Stimulated activated CD4-positive, alpha-beta T cell treated with anti-CD3 and anti-CD28 coated beads, TNF-alpha, amount 100 ng/mL, for 24 hours (primary cell): ENCODE measurements at regions not wholly inside any gene's neighbourhood (a gene's known extent, or its start where the extent isn't known, plus 50 kb on each side); places are given as distances from the start of the nearest gene placed in this dataset.
"Not testable (repeated sequence)": the region's sequence is repeated elsewhere in the genome, so short reads cannot be mapped to it uniquely, and the experiment has no call there.

Source experiments
- DNase-seq, 3 experiments: peaks; one replicate each; pipeline ENCODE4 v3.0.0-alpha.2; 2020; ENCODE audit warnings: low read depth in 3 of 3

DNA sequence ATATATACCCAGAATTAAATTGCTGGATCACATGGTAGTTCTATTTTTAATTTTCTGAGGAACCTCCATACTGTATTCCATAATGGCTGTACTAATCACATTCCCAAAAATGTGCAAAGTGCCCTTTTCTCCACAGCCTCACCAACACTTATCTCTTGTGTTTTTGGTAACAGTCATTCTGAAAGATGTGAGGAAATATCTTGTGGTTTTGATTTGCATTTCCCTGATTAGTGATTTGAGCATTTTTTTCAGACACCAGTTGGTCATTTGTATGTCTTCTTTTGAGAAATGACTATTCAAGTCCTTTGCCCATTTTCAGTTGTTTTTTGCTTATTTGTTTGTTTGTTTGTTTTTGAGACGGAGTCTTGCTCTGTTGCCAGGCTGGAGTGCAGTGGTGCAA is 98.1 kb upstream of the SIMC1 start:
- not testable (repeated sequence) for DNase-seq

DNA sequence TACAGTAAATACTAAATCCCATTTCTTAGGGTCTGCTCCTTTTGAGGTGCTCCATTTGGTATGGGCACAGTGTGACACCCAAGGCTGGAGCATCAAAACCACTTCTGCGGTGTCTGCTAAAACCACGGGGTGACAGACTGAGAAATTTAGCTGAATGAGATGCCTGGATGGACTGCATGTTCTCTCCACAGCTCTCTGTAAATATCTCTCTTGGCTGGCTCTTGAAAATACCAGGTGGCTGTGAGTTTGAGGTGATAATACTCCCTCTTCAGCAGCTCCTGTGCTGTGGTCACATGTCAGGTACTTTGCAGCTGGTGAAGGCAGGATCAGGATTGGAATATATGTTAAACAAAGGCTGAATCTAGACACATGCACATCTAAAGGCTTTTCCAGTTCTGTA is 93.7 kb upstream of the SIMC1 start:
- no peak for DNase-seq

DNA sequence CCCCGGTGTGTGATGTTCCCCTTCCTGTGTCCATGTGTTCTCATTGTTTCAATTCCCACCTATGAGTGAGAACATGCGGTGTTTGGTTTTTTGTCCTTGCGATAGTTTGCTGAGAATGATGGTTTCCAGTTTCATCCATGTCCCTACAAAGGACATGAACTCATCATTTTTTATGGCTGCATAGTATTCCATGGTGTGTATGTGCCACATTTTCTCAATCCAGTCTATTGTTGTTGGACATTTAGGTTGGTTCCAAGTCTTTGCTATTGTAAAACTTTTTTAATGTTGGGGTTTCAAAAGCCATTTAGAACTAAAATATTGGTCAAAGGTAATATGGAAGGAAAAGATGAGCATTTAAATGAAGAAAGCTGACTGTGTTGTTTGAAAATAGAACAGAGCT is 88.3 kb upstream of the SIMC1 start:
- not testable (repeated sequence) for DNase-seq

DNA sequence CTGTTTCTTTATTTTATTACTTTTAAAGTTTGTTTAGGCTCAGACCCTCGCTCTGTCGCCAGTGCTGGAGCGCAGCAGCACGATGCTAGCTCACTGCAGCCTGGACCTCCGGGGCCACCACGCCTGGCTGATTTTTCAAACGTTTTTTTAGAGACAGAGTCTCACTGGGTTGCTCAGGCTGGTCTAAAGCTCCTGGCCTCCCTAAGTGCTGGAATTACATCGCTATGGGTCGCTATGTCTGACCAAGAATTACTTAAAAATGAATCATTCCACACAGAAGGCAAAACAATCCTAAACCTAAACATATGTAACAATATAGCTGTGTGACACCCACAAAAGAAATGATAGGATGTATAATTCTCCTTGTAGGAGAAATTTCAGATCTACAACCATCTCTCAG is 86.9 kb upstream of the SIMC1 start:
- DNase-seq = no peak

DNA sequence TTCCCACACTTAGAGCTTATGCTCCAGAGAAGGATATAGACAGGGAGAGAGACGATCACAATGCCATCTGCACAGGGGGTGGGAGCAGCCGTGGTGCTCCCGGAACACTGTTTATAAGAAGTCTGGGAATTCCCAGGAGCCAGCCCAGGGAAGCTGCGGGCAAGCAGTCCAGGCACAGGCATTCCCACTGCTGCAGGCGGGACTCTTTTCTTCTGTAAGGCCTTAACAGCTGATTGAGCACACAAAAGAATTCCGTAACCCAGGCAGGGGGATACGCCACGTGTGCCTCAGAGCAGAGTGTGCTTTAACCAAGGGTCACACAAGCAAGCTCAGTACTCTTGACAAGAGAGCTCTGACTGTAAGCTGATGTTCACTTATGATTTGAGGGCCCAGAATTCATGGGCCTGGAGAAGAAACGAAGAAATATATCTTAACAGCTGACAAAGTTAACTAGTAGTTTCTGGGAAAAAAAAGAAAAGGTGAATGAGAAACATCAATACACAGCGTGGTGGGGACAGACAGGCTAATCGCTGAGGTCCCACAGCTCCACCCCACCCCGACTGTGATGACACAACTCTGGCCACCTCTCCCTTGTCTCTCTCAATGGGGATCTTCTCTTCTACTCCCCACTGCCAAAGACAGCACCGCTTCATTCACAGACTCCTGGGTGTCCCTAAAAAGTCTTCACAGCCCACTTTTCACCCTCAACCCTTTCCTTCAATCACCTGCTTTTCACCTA is 85.9 kb upstream of the SIMC1 start:
- no peak for DNase-seq

DNA sequence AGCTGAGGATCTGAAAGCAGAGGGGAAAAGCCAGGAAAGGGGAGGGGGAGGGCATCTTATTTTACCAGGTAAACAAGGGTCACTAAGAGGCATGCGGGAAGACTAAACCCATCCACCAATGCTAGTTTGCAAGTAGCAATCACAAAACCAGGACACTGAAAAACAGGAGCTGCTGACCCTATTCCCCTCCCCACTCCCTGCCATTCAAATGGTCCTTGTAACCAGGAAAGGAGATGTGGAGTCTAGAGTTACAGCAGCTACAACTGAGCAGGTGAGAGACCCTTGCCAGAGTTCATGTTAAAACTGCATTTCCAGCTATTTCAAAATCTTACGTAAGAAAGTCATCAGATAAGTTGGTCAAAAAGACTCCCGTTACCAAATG is 85.3 kb upstream of the SIMC1 start:
- DNase-seq = no peak

DNA sequence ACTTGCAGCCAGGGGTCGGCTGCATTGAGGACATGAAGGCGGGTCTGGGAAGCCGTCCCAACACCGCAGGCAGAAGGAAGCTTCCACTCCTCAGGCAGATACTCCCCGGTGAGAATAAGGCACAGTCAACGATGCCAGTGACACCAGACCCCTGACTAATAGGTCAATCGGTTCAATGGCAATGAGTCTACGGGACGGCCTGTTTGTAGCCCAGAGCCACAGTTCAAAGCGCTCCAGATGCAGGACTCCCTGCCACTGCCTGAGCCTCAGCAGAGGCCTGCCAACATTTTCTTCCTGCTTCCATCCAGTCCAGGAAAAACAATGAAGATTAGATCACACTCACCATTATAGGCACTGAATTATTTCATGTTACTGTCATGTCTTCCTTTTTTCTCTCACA is 84.5 kb upstream of the SIMC1 start:
- no peak for DNase-seq

DNA sequence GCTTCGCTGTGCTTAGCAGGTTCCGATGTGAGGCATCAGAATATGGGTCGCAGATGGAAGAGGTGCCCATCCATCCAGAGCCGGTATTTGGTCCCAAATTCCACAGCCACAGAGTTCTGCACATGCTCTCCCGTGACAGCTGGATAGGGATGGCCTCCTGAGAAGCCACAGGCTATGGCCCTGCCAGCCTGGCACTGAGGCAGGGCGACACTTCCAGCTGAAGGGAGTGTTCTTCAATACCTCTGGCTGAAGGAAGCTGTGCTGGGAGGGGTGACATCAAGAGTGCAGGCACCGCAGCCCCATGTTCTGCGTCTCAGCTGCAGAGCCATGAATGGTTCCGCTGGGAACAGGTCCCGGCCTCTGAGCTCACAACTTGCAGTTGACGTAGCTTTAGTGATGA is 83.4 kb upstream of the SIMC1 start:
- DNase-seq = no peak

DNA sequence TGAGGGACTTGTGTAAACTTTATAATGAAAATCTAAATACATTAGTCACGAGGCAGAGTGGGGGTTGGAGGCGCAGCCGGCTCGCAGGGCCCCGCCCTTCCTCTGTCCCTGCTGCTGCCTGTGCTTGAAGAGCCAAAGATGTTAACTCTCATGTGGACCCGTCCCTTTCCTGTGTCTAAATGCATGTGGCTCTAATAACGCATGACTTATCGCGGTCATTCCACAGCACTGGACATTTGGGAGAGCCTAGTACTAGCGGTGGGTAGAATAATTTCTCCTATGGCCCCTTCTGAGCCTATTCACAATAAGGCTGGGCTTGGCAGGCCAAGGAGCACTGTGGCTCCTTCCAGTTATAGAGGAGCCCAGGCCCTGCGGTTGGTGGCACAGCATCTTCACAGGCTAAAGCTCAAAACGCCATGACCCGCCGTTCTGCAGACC is 82.3 kb upstream of the SIMC1 start:
- no peak for DNase-seq

DNA sequence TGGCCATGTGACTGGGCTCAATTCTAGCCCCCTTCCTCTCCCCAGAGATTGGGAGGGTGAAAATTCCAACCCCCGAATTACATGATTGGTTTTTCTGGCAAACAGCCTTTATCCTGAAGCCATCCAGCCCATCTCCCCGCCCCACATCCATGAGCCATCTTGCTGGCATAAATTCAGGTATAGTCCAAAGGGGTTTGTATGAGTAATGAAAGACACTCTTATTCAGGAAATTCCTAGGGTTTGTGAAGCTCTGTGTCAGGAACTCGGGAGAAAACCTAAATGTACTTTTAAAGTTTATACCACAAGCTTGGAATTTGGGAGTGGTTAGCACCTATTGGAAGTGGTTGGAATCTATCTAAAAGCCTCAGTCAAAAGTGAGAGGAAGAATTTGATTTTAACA is 80.6 kb upstream of the SIMC1 start:
- DNase-seq = no peak

DNA sequence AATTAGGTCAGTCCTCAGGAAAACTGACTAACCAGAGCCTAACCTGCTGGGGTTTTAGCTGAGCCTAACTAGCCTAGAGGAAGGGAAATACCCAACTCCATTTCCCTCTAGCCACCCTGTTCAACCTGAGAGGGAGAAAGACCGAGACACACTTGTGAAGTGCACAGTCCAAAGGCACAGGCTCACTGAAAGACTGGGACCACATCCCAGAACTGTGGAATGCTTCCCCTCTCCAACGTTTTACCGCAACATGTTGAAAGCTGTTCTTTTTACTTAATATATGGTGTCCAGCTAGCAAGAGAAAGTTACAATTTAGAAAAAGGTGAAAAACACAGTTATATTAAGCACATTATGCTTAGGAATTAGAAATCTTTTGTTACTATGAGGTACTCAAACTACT is 76.8 kb upstream of the SIMC1 start:
- no peak for DNase-seq

DNA sequence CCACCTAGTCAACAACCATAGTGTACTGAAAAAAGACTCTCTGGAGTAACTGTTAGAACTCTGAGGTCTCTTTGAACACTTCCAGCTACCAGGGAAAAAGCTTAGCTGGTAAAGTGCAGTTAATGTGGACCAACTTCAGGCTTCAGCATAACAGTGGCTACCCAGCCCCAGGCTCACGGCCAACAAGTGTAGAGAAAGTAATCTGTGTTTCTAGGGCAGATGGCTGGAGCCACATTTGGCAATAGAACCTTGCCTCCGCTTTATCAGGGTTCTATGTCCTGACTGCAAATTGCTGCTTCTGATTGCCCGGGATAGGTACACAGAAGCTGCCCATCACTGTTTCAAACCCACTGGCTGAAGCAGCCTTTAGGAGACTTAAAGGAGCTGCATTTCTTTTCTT is 76.0 kb upstream of the SIMC1 start:
- no peak for DNase-seq

DNA sequence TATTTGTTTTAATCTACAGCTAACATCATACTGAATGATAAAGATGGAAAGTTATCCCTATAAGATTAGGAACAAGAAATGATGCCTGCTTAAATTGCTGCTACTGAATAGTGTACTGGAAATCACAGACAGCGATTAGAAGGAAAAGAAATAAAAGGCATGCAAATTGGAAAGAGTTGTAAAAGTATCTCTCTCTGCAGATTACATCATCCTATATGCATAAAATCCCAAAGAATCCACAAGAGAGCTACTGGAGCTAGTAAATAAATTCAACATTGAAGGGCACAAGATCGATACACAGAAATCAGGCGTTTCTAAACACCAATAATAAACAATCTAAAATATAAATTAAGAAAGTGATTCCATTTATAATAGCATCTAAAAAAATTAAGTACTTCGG is 75.3 kb upstream of the SIMC1 start:
- no peak for DNase-seq

DNA sequence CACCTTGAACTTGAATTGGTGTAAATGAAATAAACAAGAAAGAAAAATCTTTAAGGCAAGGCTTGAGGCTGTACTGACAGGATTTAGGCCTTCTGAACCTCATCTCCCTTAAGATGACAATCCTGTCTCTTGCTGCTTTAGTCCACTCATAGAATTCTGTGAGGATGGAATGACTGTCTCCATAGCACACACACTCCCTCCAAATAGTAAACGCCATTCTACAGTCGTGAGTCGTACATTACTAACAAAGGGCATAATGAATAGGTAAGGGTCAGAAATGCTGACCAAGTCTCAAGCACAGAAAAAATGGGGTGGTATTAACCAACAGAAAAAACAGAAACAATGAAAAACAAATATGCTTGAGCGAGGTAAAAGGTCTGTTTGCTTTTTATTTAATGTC is 71.8 kb upstream of the SIMC1 start:
- DNase-seq = no peak

DNA sequence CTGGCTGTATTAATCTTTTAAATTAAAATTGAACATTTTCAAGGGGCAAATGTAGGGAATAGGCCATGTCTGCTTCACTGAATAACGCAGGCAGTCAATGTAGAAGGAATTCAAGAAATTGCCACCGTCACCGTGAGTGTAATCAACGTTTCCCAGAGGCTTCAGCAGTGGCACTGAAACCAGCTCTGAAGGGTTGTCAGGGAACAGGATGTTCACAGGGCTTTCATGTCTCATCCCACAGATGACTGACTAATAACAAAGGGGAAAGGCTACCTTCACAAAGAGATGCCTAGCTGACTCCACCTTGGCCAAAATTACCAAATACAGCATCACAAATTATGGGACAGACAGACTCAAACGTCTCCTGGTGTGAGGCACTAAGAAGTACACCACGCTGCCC is 70.4 kb upstream of the SIMC1 start:
- DNase-seq = no peak

DNA sequence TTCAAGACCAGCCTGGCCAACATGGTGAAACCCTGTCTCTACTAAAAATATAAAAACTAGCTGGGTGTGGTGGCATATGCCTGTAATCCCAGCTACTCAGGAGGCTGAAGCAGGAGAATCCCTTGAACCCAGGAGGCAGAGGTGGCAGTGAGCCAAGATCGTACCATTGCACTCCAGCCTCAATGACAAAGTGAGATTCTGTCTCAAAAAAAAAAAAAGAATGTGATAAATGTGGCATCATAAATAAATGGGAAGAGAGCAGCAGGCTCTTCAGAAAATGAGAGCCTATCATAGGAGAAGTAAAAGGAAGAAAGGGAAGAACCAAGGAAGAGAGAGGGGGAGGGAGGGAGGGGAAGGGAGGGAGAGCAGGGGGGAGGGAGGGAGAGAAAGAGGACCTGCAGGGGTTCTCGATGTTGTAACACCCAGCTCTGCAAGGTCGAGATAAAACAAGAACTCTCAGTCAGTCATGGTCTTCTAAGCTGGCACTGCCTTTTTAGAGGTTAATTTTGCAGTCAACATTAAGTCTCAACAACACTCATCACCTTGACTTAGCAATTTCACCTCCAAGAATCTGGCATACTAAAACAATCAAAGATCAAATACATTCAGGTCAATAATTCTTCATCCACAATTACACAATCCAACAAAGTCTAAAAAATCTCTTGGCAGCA is 68.7 kb upstream of the SIMC1 start:
- DNase-seq = no peak

DNA sequence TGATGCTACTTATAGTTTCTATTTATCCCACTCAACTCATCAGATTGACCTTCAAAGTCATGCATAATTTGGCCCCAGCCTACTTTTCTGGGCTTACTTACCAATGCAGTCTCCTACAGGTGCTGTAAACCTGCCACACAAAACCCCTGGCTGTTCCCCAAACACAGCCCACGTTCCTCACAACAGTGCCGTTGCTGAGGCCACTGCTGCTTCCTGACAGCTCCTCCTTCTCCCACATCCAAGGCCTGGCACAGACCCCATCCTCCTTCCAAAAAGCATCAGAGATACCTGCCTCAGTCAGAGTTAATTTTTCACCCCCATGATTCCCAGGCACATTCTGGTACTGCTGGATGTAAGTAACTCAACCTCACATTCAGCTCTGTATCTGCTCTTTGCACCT is 68.1 kb upstream of the SIMC1 start:
- no peak for DNase-seq

DNA sequence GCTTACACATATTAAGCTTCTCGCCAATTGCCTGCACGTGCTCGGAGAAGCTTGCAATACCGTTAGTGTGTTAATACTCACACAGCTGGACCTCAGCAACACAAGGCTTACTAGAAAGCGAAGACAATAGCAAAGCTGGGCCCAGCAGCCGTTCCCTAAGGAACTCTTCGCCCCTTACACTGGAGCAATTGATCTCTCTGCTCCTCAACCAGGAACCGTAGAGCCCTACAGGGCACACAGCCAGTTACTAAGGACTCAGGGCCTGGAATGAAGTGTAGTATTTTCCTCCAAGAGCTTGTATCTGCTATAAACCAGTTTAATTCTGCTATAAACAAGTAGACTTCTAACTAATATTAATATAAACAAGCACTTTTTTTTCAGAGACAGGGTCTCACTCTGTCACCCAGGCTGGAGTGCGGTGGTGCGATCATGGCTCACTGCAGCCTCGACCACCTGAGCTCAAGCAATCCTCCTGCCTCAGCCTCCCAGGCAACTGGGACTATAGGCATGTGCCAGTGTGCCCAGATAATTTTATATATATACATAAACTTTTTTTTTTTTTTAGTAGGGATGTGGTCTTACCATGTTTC is 67.0 kb upstream of the SIMC1 start:
- DNase-seq = no peak

DNA sequence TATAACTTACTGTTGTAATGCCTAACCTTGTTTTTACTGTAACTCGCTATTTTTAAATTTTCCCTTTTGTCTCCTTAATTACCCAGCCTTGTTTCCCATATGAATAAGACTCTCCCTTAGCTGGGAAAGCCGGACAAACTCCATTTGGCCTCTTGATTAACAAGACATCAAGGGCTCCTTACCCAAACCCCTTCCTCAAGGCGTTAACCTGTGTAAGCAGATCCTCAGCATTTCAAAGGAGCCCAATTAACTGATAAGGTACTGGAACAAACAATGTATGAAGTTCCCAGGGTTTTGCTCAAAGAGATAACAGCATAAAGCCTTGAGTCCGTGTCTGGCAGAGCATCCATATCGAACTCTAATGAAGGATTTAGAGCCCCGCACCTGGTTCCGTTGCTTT is 66.0 kb upstream of the SIMC1 start:
- DNase-seq = no peak

DNA sequence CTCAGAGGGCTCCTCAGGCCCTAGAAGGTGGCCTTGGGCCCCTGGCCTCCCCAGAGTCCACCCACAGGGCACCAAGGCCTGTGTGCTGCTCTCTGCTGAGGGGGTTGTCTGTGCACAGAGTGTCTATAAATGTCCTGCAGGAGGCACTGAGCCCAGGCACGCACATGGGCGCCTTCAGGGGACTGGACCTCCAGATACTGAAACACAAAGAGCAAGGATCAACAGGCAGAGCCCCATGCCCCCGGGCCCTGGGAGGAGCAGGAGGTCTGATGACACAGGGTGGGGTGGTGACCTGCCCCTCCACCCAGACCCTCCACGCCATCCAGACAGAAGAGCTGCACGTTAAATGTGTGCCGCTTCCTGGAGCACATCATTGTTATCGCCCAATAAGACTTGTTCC is 64.6 kb upstream of the SIMC1 start:
- no peak for DNase-seq

DNA sequence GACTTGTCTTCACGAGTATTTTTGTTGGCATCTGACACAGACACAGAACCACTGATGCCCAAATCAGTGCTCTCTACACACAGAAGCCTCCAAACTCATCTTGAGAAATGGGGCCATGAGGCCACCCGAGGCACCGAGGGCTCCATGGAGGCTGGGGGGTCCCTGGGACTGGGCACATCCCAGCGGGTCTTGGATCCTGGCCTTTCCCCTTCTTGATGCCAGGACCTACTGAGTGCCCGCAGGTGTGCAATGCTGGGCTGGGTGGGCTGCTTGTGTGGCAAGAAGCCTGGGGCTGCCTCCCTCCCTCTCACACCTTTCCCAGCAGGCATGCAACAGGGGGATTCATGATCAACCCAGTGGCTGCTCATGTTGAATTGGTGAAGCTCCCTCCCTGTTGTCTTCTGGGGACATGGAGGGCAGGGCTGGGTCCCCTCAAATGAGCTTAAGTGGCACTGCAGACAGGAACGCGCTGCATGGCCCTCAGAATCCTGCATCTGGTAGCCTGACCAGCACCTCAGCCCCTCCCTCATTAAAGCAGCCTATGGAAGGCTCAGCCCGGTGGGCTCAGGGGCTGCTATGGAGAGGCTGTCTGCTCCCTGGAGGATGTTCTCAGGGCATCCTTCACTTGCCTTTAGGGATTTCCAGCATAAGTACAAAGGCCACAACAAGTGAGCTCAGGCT is 63.7 kb upstream of the SIMC1 start:
- no peak for DNase-seq

DNA sequence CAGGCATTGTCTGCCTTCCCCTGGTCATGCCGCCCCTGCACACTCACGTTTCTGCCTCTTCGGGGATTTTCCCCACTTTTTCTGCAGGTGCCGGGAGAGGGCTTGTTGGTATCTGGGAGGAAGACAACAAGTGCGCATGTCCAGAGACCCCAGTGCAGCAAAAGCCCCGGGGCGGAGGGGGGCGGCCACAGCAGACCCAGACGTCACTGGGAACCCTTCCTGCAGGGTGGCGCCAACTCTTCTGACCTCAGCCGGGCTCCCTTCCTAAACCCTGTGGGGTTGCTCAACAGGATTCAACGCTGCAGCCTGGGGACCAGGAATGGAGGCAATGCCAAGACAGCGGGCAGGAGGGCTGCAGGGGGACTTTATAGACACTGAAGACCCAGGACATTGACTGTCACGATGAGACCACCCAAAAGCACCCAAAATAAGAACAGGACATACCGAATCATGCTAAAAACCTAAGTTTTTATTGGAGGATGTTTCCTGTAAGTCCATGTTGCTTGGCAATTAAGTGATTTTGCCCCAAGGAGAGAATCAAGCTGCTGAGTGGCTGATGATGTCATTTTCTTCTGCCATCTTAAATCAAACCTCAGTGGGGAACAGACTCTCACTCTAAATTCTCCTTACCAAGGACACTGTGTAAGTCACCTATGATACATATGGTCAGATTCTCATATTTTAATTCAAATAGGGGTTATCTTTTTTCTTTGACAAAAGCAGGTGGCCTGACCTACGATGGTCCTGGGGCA is 62.9 kb upstream of the SIMC1 start:
- no peak for DNase-seq
